ENCODE measurements at regions not wholly inside any gene's neighbourhood (a gene's known extent, or its start where the extent isn't known, plus 50 kb on each side); places are given as distances from the start of the nearest gene placed in this dataset.
"Not testable (repeated sequence)": the region's sequence is repeated elsewhere in the genome, so short reads cannot be mapped to it uniquely, and the experiment has no call there.

GRCh38 chr1:14142397-14143100, 442.6 kb downstream of the PRDM2 start:
- DNase-seq = no peak

- no peak for DNase-seq
Measured at GRCh38 chr1:14143777-14144176, 443.8 kb downstream of the PRDM2 start.

GRCh38 chr1:14148526-14148925, 448.5 kb downstream of the PRDM2 start:
- no peak for DNase-seq

DNA sequence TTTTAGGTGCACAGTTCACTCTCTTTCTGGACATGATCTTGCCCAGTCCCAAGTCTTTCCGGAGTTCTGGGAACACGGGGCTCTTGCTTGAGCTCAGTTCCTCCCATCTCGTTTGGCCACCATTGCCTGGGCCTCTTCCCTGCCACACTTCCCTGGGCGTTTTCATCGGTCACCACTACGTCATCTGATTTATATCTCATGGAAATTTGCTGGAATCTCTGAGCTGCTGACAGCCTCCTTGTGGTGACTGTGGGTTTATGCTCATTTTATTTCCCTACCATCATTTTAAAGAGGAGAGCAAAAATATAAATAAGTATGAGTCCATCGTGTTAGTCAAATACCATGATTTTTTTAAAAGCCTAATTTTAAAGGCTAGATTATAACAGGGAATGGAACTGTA, 449.1 kb upstream of the KAZN start:
- DNase-seq = no peak

GRCh38 chr1:14156543-14156942, 441.9 kb upstream of the KAZN start:
- no peak for DNase-seq

DNA sequence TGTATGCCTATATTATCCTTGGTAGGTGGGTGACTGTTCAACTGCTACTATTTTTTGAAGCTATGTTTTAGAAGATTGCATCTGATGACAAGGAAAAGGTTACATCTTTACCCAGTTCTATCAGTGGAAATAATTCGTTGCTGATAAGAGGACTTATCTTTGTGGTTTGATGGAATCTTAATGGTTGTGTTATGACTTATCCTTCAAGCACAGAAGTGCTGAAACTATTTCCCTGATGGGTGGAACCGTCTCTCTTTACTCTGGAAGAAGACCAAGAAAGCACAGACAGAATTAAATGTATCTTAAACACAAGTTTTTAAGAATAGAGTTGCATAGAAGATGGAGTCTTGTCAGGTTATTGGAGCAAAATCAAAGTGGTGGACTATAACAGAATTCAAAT, 437.7 kb upstream of the KAZN start:
- no peak for DNase-seq

DNA sequence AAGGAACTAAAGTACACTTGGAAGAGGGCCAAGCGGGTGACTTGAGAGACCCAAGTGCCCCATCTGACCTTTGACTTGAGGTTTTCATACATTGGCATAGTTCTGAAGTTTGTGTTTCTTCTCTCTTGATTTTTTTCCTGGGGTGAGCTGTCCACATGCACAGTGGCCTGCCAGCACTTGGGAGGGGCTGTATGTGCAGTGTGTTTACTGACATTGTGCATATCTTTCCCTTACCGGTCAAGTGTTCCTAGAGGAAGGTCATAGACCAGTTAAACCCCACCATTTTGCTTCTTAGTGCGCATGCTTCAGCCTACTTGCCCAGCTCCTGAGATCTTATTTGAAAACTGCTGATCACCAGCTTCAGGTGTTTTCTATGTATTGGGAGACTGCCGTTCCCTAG, 435.2 kb upstream of the KAZN start:
- DNase-seq = no peak

DNA sequence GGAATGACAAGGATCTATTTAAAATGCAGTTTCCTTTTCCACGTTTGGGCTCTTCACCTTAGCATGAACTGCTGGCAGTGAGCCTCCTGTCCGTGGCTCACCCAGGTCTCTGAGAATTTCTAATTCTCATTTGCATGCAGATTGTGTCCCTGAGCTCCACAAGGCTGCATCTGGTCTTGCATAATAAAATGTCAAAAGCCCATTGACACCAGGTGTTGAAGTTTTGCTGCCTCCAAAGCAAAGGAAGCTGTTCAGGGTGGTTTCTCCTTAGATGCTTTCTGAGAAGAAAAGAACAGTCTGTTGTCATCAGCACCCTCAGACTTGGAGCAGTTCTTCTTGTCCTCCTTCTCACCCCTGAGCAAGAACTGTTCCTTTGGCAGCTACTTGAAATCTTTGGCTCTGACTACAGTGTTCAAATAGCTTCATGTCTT, 433.1 kb upstream of the KAZN start:
- DNase-seq = no peak

- no peak for DNase-seq
Measured at GRCh38 chr1:14167884-14168283, 430.6 kb upstream of the KAZN start.

DNA sequence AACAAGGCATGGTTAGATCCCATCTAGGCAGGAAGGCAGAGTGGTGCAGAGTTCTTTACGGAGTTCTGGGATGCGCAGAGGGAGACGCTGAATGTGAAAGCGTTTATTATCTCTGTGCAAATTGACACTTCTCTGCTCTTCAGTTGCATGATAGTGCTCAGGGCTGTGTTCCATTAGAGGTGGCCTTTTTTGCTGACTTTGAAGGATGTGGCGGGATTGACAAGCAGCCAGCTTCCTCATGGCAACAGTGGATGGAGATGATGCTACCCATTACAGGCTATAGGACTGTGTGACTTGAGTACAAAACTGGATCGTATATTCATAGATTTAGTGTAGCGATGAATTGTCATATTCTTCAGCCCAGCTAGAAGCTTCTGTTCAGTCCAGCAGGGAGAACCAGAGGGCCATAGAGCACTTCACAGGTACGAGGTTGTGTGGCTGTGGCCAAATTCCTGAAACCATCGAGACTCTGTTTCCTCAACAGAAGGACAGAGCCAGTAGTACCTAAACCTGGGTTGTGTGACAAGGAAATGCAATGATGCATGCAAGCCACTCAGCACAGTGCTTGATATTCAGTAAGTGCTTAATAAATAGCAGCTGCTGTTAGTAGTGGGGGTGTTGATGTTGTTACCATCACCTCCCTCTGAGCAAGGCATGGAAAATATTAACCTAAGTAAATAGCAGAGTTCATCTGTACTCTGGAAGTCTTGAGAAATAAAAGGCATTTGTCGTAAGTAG, 430.0 kb upstream of the KAZN start:
- no peak for DNase-seq

DNA sequence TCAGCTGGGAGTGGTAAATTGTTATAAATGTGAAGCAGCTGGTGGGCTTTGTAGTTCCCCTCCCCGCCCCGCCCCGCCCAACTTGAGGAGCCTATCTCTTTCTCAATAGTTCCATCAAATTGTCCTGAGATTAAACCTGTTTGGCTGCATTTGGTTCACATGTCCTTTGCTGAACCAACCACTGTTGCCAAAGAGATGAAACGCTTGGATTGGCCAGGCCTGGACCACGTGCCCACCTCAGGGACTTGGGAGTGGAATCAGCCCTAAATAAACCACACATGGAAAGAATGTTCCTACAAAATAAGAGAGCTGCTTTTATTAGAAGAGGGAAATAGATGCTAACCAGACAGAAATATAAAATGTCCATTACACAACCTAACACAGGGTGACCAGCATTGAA, 424.9 kb upstream of the KAZN start:
- DNase-seq = no peak

DNA sequence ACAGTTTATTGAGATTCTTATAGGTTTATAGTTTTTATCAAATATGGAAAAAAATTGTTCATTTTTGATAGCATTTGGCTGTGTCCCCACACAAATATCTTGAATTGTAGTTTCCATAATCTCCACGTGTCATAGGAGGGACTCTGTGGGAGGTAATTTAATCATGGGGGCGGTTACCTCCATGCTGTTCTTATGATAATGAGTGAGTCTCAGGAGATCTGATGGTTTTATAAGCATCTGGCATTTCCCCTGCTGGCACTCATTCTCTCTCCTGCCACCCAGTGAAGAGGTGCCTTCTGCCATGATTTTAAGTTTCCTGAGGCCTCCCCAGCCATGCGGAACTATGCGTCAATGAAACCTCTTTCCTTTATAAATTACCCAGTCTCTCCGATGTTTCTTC, 420.6 kb upstream of the KAZN start:
- not testable (repeated sequence) for DNase-seq

GRCh38 chr1:14180738-14181137, 417.7 kb upstream of the KAZN start:
- no peak for DNase-seq

DNA sequence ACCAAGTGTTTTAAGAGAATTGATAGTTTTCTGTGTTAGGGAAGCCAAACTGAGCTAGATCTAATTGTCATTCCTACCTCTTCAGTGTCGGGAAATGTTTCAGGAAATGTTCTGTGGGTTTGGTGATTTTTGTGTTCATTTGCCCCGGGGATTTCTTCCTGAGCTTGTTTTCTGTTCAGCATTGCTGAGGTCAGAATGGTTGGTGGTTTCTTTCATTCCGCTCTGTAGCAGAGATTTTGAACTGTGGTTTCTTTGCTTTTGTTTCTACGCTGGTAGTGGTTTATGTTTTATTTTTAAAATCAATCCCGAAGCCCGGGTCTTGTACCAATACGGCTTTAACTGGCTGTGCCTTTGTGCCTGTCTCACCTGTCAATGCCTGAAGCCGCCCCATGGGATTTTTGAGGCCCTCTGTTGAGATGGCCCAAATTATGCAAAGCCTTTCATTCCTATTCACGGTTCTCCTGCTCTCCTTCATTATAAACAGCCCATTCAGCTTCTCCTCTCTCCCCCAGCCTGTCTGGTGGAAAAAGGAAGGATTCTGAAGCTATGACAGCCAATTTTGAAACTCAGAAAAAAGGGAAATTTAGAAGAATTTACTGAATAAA, 417.2 kb upstream of the KAZN start:
- DNase-seq = no peak

DNA sequence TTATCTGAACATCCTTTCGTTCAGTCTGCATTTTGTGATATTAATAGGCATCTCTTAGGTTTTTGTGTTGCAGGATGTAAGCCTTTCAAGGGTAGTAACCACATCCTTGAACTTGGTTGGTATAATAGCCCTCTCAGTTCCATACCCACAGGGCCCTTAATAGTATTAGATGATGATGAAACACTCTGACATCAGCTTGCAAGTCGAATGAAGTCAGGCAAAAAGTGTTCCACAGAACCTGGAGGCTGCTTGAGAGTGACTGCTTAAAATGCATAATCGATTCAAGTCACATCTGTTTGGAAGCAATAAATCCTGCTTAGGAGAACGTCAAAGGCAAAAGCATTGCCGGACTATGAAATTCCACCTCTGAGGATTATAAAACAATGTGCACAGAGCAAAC, 415.6 kb upstream of the KAZN start:
- DNase-seq = no peak

DNA sequence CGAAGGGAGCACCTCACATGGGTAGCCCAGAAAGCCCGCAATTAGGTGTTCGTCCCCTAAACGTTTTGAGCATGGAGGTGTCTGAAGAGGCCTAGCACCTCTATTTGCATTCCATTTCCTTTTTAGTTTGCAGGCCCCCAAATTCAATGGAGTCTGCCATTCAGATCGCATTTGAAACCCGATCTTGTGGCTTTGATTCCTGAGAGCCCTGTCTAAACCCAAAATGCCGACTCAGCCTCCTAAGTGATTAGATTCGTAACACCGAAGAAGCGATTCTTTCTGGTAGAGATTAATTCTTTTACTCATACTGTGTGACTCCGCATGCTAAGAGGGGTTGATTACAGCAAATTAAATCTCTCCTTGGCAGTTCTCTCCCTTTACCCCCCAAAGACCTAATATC, 415.2 kb upstream of the KAZN start:
- DNase-seq = no peak

- DNase-seq = no peak
Measured at GRCh38 chr1:14184454-14184853, 414.0 kb upstream of the KAZN start.

- no peak for DNase-seq
Measured at GRCh38 chr1:14189381-14189780, 409.1 kb upstream of the KAZN start.

- DNase-seq = no peak
Measured at GRCh38 chr1:14190508-14190907, 408.0 kb upstream of the KAZN start.

DNA sequence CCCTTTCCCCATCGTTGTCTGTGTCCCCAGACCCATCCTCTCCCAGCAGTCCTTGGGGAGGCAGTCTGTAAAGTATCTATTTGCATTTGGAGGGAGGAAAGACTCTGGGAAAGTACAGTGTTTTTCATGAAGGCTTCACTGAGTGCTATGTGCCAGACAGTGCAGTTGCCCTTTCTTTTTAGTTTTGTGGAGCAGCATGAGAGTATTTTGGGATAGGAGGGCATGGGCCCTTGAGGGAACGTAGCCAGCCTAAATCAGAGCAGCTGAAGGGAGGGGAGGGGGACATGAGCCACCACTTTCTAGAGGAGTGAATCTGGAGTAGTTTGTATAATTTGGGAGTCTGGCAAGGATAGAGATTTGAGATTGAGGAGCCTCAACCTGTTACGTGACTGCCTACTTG, 404.0 kb upstream of the KAZN start:
- DNase-seq = no peak

- no peak for DNase-seq
Measured at GRCh38 chr1:14205066-14205465, 393.4 kb upstream of the KAZN start.

DNA sequence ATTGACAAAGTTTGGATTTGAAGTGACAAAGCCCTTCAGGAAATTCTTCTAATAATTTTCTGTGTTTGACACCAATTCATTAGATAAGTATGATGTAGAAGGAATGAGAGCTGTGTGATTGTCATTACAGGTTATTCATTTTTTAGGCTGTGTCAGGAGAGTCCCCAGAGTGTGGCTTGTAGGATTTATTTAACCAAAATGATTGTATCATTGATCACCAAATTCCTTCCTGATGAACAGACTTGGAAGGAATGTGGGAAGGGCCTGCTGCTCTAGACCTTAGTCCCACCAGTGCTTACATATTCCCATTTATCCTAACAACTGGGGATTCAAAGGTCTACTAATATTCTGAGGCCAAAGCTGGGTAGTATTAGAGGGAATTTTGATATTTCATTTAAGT, 383.3 kb upstream of the KAZN start:
- DNase-seq = no peak

- DNase-seq = no peak
Measured at GRCh38 chr1:14217384-14217783, 381.1 kb upstream of the KAZN start.

DNA sequence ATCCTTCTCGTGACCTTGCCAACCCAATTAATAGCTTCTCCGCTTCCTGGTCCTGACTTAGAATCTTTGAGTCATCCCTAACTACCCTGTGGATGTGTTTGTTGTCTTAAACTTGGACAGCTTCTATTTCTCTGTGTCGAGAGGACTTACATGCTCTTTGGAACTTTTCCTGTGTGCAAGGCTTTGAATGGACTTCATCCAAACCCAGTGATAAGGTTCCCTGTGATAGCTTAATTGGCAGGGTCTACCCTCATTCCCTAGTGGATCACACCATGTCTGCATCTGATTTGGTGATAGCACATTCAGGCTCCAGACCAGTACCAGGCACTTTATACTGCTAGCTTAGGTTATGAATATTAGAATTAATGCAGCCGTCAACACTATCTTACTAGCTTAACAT, 378.2 kb upstream of the KAZN start:
- no peak for DNase-seq

Data from NCI-H1417 treated with DMSO at 0.1 percent for 48 hours (cell line).